OCI-LY7 (cell line): ENCODE measurements at regions not wholly inside any gene's neighbourhood (a gene's known extent, or its start where the extent isn't known, plus 50 kb on each side); places are given as distances from the start of the nearest gene placed in this dataset.

Experiments
- CTCF ChIP-seq: fragments of 200-600 bp; sonication (generic); conservative IDR thresholded peaks from 2 replicates; pipeline ENCODE4 v1.5.1; 2014; ENCODE audit warnings: mild to moderate bottlenecking, antibody characterized with exemption, low read length, moderate library complexity, mixed read lengths
- EZH2phosphoT487 ChIP-seq: fragments of 200-600 bp; sonication (generic); IDR thresholded peaks from 2 replicates; pipeline ENCODE4 v1.6.1; 2018; ENCODE audit warnings: low read depth, borderline replicate concordance, mild to moderate bottlenecking, mixed run types, antibody characterized with exemption, low read length, moderate library complexity, mixed read lengths

GRCh38 chr10:46227571-46227935 lies 59.2 kb upstream of the ANTXRL start:
- TF ChIP-seq CTCF: no peak
- TF ChIP-seq EZH2phosphoT487: no peak
